ENCODE measurements at regions not wholly inside any gene's neighbourhood (a gene's known extent, or its start where the extent isn't known, plus 50 kb on each side); places are given as distances from the start of the nearest gene placed in this dataset.

DNA sequence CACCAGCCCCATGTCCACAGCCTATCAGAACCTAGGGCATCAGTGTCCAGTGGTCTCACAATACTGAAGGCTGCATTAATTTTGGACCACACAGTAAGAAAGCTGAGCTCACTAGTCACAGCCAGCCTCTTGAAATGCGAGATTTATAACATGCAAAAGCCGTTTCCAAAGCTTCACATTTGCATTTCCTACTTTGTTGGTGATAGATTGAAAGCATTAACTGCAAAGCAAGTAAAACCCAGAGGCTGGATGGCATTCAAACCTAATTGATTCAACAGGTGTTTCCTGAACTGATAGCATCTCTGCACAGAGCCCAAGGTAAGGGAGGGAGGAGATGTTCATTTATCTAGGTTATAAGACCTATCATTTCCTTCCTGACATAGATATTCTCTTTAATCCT lies 410.1 kb downstream of the OMA1 start:
- Histone ChIP-seq H3K9me3 (no peaks in the 10 kb centered on the region), H3K27ac (no peak overlapping the region), H3K4me3 (no peak overlapping the region), H3K4me1 (no peaks in the 10 kb centered on the region), H3K36me3 (no peaks in the 10 kb centered on the region), H3K27me3 (no peaks in the 10 kb centered on the region)
- intact Hi-C loops (cut with DNase I), result no loop called here
- no peak for TF ChIP-seq POLR2AphosphoS5 (IDR thresholded peaks at IDR 0.05; ENCODE audit: insufficient read depth in 1 of 2, low read depth in 1 of 2)
- no peak for DNase-seq (ENCODE audit: extremely low spot score in 2 of 2)

DNA sequence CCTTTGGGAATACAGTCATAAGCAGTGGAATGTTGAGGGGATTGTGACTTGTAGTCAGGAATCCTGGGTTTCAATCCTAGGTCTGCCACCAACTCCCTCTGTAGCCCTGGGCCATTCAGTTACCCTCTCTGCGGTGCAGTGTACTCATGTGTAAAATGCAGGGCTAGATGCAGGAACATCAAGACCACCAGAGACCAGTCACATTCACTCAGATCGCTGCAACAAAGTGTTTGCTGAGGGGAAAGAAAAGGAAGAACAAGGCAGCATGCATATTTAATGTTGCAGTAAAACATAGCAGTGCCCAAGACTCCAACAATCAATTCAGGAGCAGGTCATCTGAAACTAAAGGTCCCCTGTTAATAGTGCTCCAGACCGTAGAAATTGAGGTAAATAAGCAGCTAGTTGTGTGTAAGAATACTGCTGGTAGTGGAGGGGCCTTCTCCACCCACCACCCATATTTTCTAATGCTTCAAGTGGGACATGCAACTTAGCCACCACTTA lies 410.7 kb downstream of the OMA1 start:
- no peaks in the 10 kb centered on the region for H3K4me1 ChIP-seq
- intact Hi-C loops (cut with DNase I), result no loop called here
- no peak overlapping the region for H3K4me3 ChIP-seq
- no peak for DNase-seq (ENCODE audit: extremely low spot score in 2 of 2)
- H3K27ac ChIP-seq, result no peak overlapping the region
- no peaks in the 10 kb centered on the region for H3K36me3 ChIP-seq
- no peaks in the 10 kb centered on the region for H3K9me3 ChIP-seq
- TF ChIP-seq POLR2AphosphoS5 (IDR thresholded peaks at IDR 0.05; ENCODE audit: insufficient read depth in 1 of 2, low read depth in 1 of 2) (no peak), POLR2A (IDR thresholded peaks at IDR 0.05) (no peak)
- TF ChIP-seq, protein P1, sequence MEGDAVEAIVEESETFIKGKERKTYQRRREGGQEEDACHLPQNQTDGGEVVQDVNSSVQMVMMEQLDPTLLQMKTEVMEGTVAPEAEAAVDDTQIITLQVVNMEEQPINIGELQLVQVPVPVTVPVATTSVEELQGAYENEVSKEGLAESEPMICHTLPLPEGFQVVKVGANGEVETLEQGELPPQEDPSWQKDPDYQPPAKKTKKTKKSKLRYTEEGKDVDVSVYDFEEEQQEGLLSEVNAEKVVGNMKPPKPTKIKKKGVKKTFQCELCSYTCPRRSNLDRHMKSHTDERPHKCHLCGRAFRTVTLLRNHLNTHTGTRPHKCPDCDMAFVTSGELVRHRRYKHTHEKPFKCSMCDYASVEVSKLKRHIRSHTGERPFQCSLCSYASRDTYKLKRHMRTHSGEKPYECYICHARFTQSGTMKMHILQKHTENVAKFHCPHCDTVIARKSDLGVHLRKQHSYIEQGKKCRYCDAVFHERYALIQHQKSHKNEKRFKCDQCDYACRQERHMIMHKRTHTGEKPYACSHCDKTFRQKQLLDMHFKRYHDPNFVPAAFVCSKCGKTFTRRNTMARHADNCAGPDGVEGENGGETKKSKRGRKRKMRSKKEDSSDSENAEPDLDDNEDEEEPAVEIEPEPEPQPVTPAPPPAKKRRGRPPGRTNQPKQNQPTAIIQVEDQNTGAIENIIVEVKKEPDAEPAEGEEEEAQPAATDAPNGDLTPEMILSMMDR (IDR thresholded peaks at IDR 0.05), result no peak
- H3K27me3 ChIP-seq, result no peaks in the 10 kb centered on the region

DNA sequence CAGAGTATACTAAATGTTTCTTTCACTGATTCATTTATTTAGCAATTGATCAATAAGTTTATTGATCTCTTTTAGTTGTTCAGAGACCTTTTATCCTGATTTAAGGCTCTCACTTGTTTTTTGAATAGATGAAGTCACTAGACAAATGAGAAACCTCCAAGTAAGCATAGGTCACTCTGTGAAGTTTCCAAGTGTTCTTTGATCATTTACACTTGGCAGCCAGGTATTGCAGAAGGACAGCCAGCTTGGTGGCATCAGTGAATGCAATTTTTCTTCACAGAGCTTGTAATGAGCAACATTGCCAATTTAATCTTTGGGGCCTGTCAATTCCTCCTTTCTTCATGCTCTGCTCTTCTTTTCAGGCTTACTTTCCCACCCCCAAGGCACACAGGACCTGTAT lies 413.0 kb downstream of the OMA1 start:
- Histone ChIP-seq H3K27ac (no peak overlapping the region), H3K4me1 (no peaks in the 10 kb centered on the region), H3K4me3 (no peak overlapping the region), H3K36me3 (no peaks in the 10 kb centered on the region), H3K9me3 (no peaks in the 10 kb centered on the region), H3K27me3 (no peaks in the 10 kb centered on the region)
- no peak for DNase-seq (ENCODE audit: extremely low spot score in 2 of 2)
- TF ChIP-seq, protein P1 (IDR thresholded peaks at IDR 0.05), result no peak
- TF ChIP-seq POLR2A (IDR thresholded peaks at IDR 0.05), result no peak
- TF ChIP-seq POLR2AphosphoS5 (IDR thresholded peaks at IDR 0.05; ENCODE audit: insufficient read depth in 1 of 2, low read depth in 1 of 2), result no peak
- intact Hi-C loops (cut with DNase I), result no loop called here

DNA sequence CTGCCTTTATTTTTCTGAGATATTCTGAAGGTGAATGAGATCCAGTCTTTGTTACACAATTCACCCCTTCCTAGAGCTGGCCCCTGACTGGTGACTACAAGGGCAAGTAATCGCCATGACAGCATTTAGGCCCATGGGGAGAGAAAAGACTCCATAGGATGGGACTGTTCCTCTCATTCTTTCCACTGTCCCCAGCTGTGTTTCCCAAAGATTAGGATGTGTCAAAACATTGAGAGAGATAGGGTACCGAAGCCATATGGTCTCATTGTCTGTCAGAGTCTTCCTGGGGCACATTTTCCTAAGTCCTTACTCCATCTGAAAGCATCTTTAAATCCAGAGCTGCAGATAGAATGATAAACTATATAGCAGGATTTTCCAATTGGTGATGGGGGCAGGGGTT lies 423.5 kb downstream of the OMA1 start:
- no peaks in the 10 kb centered on the region for H3K4me1 ChIP-seq
- intact Hi-C loops (cut with DNase I), result no loop called here
- H3K27me3 ChIP-seq, result no peaks in the 10 kb centered on the region
- H3K4me3 ChIP-seq, result no peak overlapping the region
- H3K36me3 ChIP-seq, result no peaks in the 10 kb centered on the region
- no peak for TF ChIP-seq POLR2AphosphoS5 (IDR thresholded peaks at IDR 0.05; ENCODE audit: insufficient read depth in 1 of 2, low read depth in 1 of 2)
- TF ChIP-seq POLR2A (IDR thresholded peaks at IDR 0.05), result no peak
- TF ChIP-seq, protein P1 (IDR thresholded peaks at IDR 0.05), result no peak
- no peak overlapping the region for H3K27ac ChIP-seq
- H3K9me3 ChIP-seq, result no peaks in the 10 kb centered on the region
- DNase-seq (ENCODE audit: extremely low spot score in 2 of 2), result no peak

DNA sequence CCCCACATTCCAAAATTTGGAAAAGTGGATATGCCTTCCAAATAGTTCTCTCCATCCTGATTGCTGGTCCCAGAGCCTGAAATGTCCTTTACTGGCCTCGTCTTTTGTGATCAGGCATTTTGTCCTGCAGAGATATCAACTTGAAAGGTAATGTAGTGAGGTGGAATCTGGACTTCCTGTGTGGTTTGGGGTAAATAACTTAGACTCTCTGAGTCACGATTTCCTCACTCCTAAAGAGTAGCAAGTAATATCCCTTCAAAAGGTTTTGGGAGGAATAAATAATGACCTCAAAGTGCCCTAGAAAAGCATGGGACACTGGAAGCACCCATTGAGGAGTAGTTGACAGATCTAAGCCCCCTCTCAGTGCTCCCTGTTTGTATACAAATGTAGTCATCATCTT lies 426.6 kb downstream of the OMA1 start:
- TF ChIP-seq, protein P1 (IDR thresholded peaks at IDR 0.05), result no peak
- TF ChIP-seq POLR2A (IDR thresholded peaks at IDR 0.05) (no peak), POLR2AphosphoS5 (IDR thresholded peaks at IDR 0.05; ENCODE audit: insufficient read depth in 1 of 2, low read depth in 1 of 2) (no peak)
- Histone ChIP-seq H3K9me3 (no peaks in the 10 kb centered on the region), H3K27ac (no peak overlapping the region), H3K4me1 (no peaks in the 10 kb centered on the region), H3K27me3 (no peaks in the 10 kb centered on the region), H3K4me3 (no peak overlapping the region), H3K36me3 (no peaks in the 10 kb centered on the region)
- no peak for DNase-seq (ENCODE audit: extremely low spot score in 2 of 2)
- intact Hi-C loops (cut with DNase I), result no loop called here

Data from vagina (tissue), 2 donors.